GM18858 (cell line): ENCODE measurements at regions not wholly inside any gene's neighbourhood (a gene's known extent, or its start where the extent isn't known, plus 50 kb on each side); places are given as distances from the start of the nearest gene placed in this dataset.
"Not testable (repeated sequence)": the region's sequence is repeated elsewhere in the genome, so short reads cannot be mapped to it uniquely, and the experiment has no call there.

Source experiments
- ATAC-seq: cut with Tn5 transposase; IDR thresholded peaks from one replicate; pipeline ENCODE4 v1.9.1; 2021; ENCODE audit not compliant: unreplicated experiment

DNA sequence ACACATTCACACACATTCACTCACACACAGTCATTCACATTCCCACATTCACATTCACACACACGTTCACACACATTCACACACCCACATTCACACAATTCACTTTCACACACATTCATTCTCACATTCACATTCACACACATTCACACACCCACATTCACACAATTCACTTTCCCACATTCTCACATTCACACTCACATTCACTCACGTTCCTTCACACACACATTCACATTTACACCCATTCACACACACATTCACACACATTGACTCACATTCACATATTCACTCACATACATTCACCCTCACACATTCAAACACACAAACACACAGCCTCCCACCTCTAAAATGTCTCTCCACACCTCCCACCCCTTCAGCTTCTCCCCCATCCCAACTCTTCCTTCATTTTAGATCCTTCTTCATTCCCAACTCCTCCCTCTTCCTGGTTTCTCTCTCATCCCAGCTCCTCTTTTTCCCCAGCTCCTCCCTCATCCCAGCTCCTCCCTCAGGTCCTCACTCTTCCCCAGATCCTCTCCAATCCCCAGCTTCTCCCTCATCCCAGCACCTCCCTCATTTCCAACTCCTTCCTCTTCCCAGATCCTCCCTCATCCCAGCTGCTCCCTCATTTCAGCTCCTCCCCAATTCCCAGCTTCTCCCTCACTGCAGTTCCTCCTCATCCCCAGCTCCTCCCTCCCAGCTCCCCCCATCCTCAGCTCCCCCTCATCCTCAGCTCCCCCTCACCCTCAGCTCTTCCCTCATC, 111.0 kb downstream of the FAM53A start:
- ATAC-seq = no peak

DNA sequence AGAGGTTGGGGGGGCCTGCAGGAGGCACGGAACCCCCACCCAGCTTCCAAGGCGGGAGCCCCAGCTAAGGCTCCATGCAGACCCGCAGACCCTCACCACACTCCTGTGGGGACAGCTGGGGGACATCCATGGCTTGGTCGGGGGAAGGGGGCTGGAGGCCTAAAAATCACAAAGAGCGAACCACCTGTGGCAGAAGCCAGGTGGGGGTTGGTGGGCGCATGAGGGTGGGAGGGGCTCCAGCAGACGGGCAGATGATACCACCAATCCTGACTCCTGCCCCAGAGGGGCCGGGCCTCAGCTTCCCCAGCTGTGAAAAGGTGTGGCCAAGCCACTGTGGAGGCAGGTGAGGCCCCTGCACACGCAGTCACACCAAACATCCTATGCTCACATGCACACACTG, 111.6 kb downstream of the FAM53A start:
- no peak for ATAC-seq

DNA sequence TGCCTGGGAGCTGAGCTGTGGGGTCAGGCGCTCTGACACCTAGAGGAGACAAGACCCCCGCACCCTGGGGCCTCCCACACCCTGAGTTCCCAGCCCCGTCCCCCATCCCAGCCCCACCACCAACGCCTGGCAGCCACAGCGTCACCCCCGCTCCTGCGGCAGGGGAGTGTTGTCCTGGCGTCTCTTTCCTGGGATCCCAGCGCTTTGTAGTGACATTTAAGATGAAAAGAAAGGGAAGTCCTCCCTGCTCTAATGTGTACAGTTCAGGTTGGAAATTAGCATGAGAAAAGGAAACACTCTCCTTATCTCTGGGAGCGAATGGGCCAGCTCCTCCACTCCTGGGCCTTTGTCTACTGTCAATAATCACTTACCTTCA, 112.1 kb downstream of the FAM53A start:
- ATAC-seq = no peak

DNA sequence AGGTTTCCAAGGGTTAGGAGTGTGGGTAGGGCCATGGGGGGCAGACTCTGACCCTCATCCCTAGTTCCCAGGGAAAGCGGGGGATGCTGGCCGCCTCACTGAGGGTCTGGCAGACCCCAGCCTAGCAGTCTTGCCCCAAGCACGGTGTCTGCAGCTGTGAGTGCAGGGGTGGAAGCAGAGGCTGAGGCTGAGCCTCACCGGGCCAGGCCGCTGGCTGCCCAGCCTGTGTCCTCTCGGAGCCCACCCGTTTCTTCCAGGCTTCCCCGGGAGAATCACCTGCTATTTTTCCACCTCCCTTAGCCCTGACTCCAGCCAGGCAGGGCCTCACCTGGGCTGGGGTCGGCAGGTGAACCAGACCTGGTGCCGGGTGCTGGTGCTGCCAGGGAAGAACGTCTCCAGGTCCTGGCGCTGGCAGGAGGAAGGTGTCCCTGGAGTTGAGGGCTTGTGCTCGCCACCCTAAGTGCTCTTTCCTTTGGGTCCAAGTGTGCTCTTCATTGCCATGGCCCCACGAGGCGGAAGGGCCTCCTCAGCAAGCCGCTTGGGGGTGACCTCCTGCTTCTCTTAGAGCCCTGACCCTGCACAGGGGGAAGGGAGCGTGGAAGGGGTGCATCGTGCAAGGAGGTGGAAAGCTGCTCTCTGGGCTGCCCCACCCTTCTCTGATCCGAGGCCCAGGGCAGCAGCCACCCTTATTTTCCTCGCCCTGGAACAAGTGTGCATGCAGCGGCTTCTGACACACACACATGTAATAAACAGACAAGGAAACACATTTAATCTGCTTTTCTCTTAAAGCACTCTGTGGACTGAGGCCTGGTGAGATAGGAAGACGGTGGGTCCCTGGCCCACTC, 112.7 kb downstream of the FAM53A start:
- ATAC-seq = no peak

DNA sequence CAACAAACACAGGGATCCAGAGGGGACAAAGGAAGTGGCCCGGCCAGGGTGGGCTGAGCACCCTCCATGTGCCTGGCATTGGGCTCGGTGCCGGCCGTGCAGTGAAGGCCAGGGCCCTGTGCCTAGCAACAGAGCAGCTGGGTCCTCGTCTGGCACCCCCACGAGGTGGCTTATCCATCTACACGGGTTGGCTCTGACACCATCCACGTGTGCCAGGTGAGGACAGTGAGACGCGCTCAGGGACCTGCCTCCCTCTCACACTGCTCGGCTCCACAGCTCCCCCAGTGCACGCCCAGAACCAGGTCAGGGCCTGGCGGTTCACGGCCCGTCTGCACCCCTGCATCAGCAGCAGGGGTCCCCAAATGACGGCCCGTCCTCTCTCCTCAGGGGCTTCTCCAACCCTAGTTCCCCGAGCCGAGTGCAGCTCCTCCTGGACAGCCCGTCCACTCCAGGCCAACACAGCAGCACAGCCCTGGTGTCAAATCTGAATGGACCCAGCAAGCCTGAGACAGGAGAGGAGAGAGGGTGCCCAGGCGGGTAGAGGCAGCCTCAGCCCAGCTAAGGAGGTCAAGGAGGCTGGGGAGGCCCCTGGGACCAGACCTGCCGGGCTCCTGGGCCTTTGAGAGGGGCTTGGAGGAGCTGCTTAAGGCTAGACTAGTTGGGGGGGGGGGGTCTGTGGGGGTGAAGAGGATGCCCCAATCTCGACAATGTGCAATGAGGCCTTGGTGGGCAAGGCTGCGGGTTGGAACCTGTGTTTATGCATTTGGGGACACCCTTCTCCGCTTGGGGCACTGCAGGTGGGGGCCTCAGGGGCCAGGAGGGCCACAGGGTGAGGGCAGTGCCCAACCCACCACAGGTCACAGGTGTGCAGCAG, 113.6 kb downstream of the FAM53A start:
- no peak for ATAC-seq

DNA sequence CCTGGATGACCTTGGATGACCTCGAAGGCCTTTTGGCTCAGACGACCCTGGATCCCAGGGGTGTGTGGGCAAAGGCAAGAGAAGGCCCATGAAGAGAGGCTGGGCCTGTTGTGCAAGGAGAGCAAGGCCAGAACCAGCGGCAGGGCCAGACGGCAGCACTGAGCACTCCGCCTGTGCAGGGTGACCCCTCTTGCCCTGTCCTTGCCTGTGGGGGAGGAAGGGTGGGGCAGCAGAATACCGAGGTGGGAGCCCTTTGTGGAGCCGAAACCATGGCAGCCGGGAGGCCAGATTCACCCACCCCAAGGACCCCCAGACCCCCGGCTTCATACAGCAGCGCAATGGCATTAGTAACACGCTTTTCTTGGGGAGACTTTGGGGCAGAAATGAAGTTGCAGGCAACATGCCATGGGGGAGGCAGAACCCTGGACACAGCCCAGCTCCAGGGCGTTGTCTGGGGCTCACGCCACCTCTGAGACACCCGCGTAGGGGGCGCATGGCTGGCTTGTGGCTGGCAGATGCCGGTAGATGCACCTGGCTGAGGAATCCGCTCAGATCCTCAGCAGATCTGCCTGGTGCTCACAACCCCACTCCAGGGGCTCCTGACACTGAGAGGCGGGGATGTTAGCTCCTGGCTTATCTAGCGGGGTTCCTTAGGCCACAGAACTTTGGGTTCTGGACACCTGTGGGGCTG, 114.5 kb downstream of the FAM53A start:
- ATAC-seq = no peak

DNA sequence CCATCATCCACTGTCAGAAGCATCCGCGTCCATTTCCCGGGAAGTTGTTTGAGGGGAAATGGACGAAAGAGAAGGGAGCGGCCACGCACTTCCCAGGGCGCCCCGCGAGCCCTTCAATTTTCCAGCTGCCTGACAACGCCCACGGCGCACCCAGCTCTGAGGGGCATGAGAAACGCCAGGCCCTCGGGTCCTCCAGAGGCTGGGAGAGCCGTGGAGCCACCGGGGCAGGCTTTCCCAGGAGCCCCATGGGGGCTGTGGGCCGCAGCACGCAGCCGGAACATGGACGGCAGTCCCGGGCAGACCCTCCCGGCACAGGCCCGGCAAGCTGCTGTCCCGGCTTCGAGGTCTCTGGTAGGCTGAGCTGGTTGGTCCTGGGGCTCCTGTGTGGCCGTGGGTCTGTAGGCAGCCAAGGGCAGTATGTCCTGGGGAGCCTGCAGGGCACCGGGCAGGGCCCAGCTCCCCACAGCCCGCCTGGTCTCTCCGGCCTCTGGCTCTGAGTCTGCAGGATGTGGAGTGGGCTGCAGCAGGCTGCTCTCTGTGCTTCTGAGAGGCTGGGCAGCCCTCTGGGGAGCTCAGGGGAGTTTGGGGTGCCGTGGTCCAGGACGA, 115.2 kb downstream of the FAM53A start:
- ATAC-seq = no peak

DNA sequence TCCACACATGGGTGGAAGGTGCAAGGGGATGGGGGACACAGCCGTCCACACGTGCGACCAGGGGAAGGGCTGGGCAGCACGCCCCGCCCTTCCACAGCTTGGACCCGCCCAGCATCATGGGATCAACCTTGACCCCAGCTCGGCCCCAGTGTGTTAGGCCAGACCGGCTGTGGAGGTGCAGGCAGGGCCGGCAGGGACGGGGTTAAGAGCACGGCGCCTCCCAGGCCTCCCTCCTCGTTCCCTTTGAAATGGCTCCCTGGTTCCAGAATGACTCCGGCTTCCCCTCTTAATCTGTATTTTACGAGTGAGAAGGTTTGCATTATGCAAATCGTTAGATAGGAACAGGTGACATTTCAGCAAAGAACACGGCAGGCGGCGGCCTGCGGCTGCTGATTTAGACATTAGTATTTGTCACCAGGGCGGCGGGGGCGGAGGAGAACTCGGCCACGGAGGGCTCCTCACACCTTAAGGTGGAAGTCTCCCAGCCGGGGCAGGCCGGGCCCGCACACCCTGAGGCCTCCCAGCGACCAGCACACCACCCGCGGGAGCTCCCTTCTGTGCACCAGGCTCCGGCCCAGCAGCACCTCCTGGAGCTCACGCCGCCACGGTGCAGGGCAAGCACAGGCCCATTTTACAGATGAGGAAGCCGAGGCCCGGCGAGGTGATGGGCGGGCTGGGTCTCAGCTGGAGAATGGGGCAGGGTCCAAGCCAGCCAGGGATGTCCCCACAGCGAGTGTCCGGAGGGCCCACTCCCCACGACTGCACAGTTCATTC, 116.1 kb downstream of the FAM53A start:
- ATAC-seq = no peak

DNA sequence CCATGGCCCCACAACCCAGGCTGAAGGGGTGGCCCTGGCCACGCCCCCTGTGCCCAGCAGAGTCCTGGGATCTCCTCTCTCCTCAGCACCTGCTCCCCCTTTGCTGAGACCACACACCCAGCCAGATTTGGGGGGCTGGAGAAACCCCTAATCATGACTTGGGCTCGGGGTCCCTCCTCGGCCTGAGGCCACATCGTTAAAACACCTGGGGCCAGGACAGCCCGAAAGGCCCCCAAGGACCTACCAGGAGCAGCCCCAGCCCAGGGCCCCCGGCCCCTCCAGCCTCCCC, 116.7 kb downstream of the FAM53A start:
- no peak for ATAC-seq

DNA sequence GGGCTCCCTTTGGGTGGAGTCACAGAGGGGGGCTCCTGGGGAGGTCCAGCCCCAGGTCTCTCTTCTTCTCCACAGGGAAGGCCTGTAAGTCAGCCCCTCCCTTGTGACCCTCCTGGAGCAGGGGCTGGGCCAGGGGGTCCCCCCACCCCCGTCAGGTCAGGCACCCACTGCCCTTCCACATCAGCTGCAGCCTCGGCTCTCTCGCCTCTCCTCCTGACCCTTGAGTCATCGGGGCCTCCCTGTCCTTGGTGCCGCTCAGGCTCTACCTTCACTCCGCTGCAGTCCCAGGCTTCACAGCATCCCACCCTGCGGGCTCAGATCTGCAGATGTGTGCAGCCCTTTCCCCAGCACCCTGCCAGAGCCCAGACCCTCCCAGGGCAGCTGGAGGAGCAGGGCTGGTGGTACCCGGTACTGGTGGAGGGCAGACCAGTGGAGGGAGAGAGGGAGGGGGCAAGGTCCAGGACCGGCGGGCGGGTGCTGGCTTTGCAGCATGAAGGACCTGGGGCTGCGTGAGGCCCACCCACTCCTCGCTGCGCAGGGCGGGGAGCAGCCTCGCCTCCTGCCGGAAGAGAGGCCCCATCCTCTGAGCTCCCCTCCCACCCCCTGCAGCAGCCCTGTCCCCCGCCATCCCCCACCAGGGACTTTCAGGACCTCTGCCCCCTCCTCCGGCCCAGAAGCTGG, 117.1 kb downstream of the FAM53A start:
- no peak for ATAC-seq

DNA sequence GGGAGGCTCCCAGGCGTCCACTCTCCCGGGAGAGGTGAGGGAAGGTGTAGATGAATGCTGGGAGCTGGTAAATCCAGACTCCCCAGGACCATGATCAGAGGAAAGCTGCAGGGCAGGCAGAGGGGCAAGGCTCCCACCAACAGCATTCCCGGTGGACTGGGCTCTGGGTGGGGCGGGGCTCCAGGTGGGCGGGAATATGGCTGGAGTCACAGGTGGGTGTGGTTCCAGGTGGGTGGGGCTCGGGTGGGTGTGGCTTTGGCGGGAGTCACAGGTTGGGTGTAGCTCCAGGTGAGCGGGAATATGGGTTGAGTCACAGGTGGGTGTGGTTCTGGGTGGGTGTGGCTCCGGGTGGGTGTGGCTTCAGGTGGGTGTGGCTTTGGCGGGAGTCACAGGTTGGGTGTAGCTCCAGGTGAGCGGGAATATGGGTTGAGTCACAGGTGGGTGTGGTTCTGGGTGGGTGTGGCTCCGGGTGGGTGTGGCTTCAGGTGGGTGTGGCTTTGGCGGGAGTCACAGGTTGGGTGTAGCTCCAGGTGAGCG, 117.7 kb downstream of the FAM53A start:
- ATAC-seq = not testable (repeated sequence)

DNA sequence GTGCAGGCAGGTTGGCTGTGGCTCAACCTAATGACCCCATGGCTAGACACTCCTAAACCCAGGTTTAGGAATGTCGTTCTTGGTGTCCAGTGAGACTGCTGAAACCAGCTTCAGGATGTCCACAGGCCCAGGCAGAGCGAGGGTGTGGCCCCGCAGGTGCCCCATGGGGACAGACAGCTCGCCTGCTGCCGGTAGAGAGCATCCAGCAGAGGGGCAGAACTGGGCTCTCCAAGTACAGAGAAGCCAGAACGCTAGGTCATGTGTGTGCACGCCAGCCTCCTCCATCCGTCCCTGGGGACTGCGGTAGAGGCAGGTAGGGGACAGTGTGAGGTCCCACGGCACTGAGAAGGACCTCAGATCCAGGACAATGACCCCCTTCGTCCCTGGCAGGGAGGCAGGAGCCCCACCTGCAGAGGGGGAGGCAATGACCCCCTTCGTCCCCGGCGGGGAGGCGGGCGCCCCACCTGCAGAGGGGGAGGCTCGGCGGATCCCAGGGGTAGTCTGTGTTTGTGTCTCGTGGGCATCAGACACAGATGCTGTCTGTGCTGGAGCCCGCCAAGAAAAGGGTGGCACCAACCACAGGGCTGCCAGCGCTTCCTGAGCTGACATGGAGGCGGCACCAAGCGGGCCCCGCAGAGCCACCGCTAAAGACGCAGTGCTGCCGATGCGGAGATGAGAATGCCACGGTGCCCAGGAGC, 118.4 kb downstream of the FAM53A start:
- ATAC-seq = no peak

DNA sequence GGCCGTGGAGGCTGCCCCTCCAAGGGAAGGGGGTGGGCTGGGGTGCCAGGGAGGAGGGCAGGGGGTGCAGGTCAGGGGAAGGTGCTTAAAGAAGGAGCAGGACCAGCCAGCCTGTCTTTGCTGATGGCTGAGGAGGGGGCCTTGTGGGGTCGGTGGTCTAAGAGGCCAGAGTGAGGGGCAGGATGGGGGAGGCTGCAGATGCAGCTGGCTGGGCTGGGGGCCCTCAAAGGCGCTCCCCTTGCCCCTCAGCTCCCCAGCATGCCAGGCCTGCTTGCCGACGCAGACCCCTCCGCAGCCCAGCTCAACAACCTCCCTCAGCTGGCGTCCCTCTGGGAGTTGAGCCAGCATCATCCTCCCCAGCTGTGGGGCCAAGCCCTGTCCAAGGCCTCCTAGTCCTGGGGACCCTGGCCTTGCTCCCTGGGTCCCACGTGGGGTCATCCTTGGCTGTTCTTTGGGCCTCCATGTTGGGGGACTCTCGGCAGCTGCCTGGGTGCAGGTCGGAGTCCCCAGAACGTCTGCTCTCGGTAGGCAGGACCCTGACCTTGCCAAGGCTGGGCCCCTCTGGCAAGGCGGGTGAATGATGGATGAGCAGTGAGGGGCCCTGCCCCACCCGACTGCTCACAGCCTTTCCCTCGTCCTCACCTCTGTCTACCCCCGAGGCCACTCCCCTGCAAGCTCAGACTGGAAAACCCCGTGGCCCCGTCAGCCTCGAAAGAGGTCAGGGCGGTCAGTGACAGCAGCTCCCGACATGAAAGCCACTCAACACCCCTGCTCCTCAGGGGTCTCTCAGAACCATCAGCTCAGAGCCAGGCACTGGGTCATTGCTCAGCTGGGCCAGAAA, 119.4 kb downstream of the FAM53A start:
- ATAC-seq = no peak

DNA sequence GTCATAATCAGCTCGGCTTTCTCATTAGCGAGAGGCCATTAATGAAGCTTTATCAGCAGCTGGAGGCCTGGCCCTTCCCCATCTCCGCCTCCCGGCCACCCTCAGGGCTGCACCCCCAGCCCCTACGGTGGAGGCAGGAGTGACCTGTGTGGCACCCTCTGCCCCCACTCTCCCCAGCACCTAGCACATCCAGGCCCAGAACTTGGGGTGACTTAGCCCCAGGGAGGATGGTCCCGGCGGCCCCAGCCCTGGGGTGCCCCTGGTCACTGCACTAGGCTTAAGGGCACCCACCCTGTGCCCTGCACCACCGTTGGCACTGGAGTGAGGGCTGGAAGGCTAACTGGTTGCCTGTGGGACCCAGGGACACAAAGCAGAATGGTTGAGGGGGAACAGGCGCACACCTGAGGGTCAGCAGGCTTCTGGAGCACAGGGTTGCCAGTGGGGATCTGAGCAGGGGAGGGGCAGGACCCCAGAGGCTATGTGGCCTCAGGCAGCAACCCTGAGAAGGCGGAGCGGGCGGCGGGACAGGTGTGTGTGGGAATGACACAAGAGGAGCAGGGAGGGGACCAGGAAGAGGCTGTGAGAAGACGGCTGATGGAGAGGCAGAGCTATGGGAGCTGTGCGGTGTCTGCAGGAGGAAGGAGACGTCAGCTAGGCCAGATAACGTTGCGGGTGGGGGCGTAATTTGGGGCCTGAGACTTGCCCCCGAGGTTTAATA, 120.2 kb downstream of the FAM53A start:
- ATAC-seq = no peak

DNA sequence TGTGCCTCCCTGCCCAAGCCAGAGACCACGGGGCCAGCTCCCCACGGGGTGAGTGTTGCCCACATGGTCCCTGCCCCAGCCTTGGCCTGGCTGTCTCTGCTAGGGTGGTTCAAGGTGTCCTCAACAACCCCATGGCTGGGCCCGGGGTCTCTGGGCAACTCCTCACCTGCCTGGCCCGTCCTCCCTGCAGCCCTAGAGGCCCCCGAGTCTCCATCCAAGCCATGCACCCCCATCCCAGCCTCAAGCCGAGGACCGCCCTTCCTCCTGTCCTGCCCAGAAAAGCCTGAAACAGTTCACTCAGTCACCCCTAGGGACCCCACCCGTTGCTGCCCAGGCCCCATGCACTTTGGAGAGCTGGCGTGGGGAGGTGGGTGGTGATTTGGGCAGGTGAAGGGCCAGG, 120.9 kb downstream of the FAM53A start:
- ATAC-seq = no peak

DNA sequence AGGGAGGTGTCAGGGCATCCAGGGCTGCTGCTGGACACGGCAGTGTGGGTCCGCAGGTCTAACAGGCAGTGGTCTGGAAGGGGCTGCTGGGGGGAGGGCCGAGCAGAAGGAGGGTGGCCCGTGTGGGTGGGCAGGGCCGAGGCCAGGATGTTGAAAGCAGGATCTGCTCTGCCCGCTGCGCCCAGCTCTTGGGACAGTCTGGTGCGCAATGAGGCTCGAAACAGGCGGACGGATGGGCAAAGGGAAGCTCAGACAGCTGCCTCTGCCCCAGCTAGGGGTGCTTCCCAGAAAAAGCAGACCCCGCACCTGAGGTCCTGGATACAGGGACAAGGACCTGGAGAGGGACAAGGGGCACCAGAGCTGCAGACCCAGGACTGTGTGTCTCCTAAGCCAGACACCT, 121.3 kb downstream of the FAM53A start:
- no peak for ATAC-seq

DNA sequence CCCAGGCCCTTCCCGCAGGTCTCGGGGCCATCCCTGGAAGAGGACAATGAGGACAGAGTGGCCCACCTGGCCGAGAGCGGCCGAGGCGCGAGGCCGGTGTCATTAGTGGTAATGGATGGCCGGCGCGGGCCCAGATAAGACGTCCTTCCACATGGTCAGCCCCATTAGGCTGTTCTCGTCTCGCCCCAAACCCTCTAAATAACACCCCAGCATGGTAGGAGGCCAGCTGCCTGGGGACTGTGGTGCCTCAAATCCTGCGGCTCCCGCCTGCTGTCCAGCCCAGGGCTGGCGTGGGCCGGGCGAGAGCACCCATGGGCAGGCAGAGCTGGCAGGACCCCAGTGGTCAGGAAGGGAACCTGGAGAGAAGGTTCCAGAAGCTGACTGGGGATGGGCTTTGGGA, 121.7 kb downstream of the FAM53A start:
- no peak for ATAC-seq
